IMR-90 (cell line): ENCODE measurements at regions not wholly inside any gene's neighbourhood (a gene's known extent, or its start where the extent isn't known, plus 50 kb on each side); places are given as distances from the start of the nearest gene placed in this dataset.

Experiments used
- ATAC-seq: fragments of 200-7000 bp; cut with Tn5 transposase; 2 replicates; pipeline ENCODE4 v1.9.1; 2020; ENCODE audit warnings: low read depth, mild to moderate bottlenecking, moderate library complexity
- BruUV-seq: library from RNA; stranded (reverse); fragments of 400-500 nt; replicated peaks from 2 replicates; lab custom pipeline; 2021; lab: Mats Ljungman, UMichigan
- CTCF ChIA-PET: fragments of 300-600 bp; formaldehyde crosslinking; extraction: SDS; loops from one replicate; lab custom pipeline; 2021; ENCODE audit warnings: antibody characterized with exemption; lab: Yijun Ruan, JAX
- POLR2A ChIA-PET: fragments of 300-600 bp; sonication (Branson Sonifier 250); formaldehyde crosslinking; loops from one replicate; lab custom pipeline; 2022; ENCODE audit warnings: antibody characterized with exemption; ENCODE audit not compliant: unreplicated experiment; lab: Charles Lee
- DNase-seq: peaks from one replicate; pipeline ENCODE4 v3.0.0; 2013
- H2AFZ ChIP-seq: replicated peaks from 2 replicates; pipeline ENCODE3; 2013; ENCODE audit warnings: low read length, mild to moderate bottlenecking; ENCODE audit not compliant: poor library complexity
- H2AK5ac ChIP-seq: 2 replicates; pipeline ENCODE4 v1.6.1; 2013; ENCODE audit warnings: low read depth, low read length, inconsistent platforms
- H2AK9ac ChIP-seq: replicated peaks from 2 replicates; pipeline ENCODE3; 2013; ENCODE audit warnings: mild to moderate bottlenecking, low read depth, low read length, moderate library complexity; ENCODE audit not compliant: poor library complexity
- H2BK120ac ChIP-seq: 2 replicates; pipeline ENCODE4 v1.6.1; 2013; ENCODE audit warnings: low read depth, low read length, inconsistent platforms
- H2BK15ac ChIP-seq: 3 replicates; pipeline ENCODE4 v1.6.1; 2013; ENCODE audit warnings: low read depth, low read length, inconsistent platforms
- H2BK20ac ChIP-seq: 2 replicates; pipeline ENCODE4 v1.6.1; 2013; ENCODE audit warnings: low read depth, mild to moderate bottlenecking, inconsistent platforms, low read length, moderate library complexity
- H2BK5ac ChIP-seq: 2 replicates; pipeline ENCODE4 v1.6.1; 2013; ENCODE audit warnings: mild to moderate bottlenecking, low read depth, low read length, inconsistent platforms; ENCODE audit not compliant: poor library complexity, severe bottlenecking
- H3K14ac ChIP-seq: replicated peaks from 2 replicates; pipeline ENCODE4 v1.6.1; 2013; ENCODE audit warnings: low read depth, low read length, inconsistent platforms
- H3K18ac ChIP-seq: 2 replicates; pipeline ENCODE4 v1.6.1; 2013; ENCODE audit warnings: low read depth, low read length, control low read depth
- H3K23ac ChIP-seq: 2 replicates; pipeline ENCODE4 v1.6.1; 2013; ENCODE audit warnings: low read depth, low read length, inconsistent platforms
- H3K27ac ChIP-seq: 2 replicates; pipeline ENCODE4 v1.5.1; 2013; ENCODE audit warnings: mild to moderate bottlenecking, control low read depth, low read length; ENCODE audit not compliant: insufficient read depth
- H3K27me3 ChIP-seq: 2 replicates; pipeline ENCODE4 v1.6.1; 2013; ENCODE audit warnings: low read length; ENCODE audit not compliant: control insufficient read depth, insufficient read depth
- H3K36me3 ChIP-seq: 2 replicates; pipeline ENCODE4 v1.6.1; 2013; ENCODE audit warnings: low read length, mixed read lengths; ENCODE audit not compliant: control insufficient read depth, insufficient read depth
- H3K4ac ChIP-seq: 2 replicates; pipeline ENCODE4 v1.6.1; 2013; ENCODE audit warnings: low read depth, low read length, inconsistent platforms
- H3K4me1 ChIP-seq: 2 replicates; pipeline ENCODE4 v1.6.1; 2013; ENCODE audit warnings: low read length, mixed read lengths; ENCODE audit not compliant: control insufficient read depth, insufficient read depth
- H3K4me2 ChIP-seq: 2 replicates; pipeline ENCODE4 v1.6.1; 2013; ENCODE audit warnings: low read depth, mild to moderate bottlenecking, control low read depth, low read length, moderate library complexity
- H3K4me3 ChIP-seq: 2 replicates; pipeline ENCODE4 v1.5.1; 2013; ENCODE audit warnings: low read depth, mild to moderate bottlenecking, control low read depth, low read length, moderate library complexity; ENCODE audit not compliant: insufficient read depth
- H3K56ac ChIP-seq: 2 replicates; pipeline ENCODE4 v1.6.1; 2013; ENCODE audit warnings: low read length, inconsistent platforms; ENCODE audit not compliant: insufficient read depth; ENCODE audit errors: extremely low read depth
- H3K79me1 ChIP-seq, 2 experiments: 2 replicates each; pipeline ENCODE4 v1.6.1; 2013; ENCODE audit warnings: low read length in 2 of 2, inconsistent platforms in 1 of 2, low read depth in 1 of 2
- H3K9ac ChIP-seq: 2 replicates; pipeline ENCODE4 v1.6.1; 2013; ENCODE audit warnings: low read depth, low read length, control low read depth
- H3K9me1 ChIP-seq: 2 replicates; pipeline ENCODE4 v1.6.1; 2013; ENCODE audit warnings: low read length, inconsistent platforms; ENCODE audit not compliant: insufficient read depth
- H3K9me3 ChIP-seq: 2 replicates; pipeline ENCODE4 v1.6.1; 2013; ENCODE audit warnings: low read length; ENCODE audit not compliant: control insufficient read depth, insufficient read depth
- H4K20me1 ChIP-seq: 2 replicates; pipeline ENCODE4 v1.6.1; 2013; ENCODE audit warnings: low read length, inconsistent platforms; ENCODE audit not compliant: insufficient read depth
- H4K5ac ChIP-seq: 2 replicates; pipeline ENCODE4 v1.6.1; 2013; ENCODE audit warnings: mild to moderate bottlenecking, low read depth, low read length, control low read depth
- H4K8ac ChIP-seq, 2 experiments: 2 replicates each; pipeline ENCODE4 v1.6.1; 2013; ENCODE audit warnings: low read depth in 2 of 2, low read length in 2 of 2, control low read depth in 1 of 2, inconsistent platforms in 1 of 2
- H4K91ac ChIP-seq: 2 replicates; pipeline ENCODE4 v1.6.1; 2013; ENCODE audit warnings: low read depth, low read length, inconsistent platforms; ENCODE audit not compliant: insufficient read depth
- CHD1 ChIP-seq: IDR thresholded peaks from 2 replicates; pipeline ENCODE4 v1.6.1; 2012; ENCODE audit warnings: low read depth, low read length, improper control_type of control experiment
- CTCF ChIP-seq: conservative IDR thresholded peaks from 2 replicates; pipeline ENCODE4 v1.5.1; 2012; ENCODE audit warnings: mild to moderate bottlenecking, low read depth, low read length, improper control_type of control experiment
- ELK1 ChIP-seq: fragments of 150-350 bp; IDR thresholded peaks from 2 replicates; pipeline ENCODE4 v1.6.1; 2016; ENCODE audit warnings: low read depth, mild to moderate bottlenecking, low read length, moderate library complexity, borderline replicate concordance
- FOS ChIP-seq: fragments of 150-350 bp; IDR thresholded peaks from 2 replicates; pipeline ENCODE4 v1.6.1; 2016; ENCODE audit warnings: low read depth, low read length
- MAZ ChIP-seq: IDR thresholded peaks from 2 replicates; pipeline ENCODE4 v1.6.1; 2012; ENCODE audit warnings: low read depth, mild to moderate bottlenecking, low read length, improper control_type of control experiment, moderate library complexity, borderline replicate concordance
- MXI1 ChIP-seq: IDR thresholded peaks from 2 replicates; pipeline ENCODE4 v1.6.1; 2012; ENCODE audit warnings: low read depth, mild to moderate bottlenecking, low read length, moderate library complexity, borderline replicate concordance
- NFE2L2 ChIP-seq: fragments of 150-350 bp; IDR thresholded peaks from 2 replicates; pipeline ENCODE4 v1.6.1; 2016; ENCODE audit warnings: low read depth, mild to moderate bottlenecking, low read length
- RFX5 ChIP-seq: IDR thresholded peaks from 2 replicates; pipeline ENCODE4 v1.8.0; 2012; ENCODE audit warnings: low read depth, mild to moderate bottlenecking, low read length, moderate library complexity
- SMC3 ChIP-seq: fragments of 150-350 bp; IDR thresholded peaks from 2 replicates; pipeline ENCODE4 v1.6.1; 2016; ENCODE audit warnings: low read depth, mild to moderate bottlenecking, antibody characterized with exemption, low read length, moderate library complexity
- USF2 ChIP-seq: fragments of 150-350 bp; IDR thresholded peaks from 2 replicates; pipeline ENCODE4 v1.6.1; 2017; ENCODE audit warnings: mild to moderate bottlenecking, antibody characterized with exemption, low read length, low read depth
- WGBS, 2 experiments: methylation state at CpG; one replicate each; pipeline versions ENCODE4 v1.1.5 to v1.1.7; 2013; ENCODE audit warnings: missing lambda C conversion rate in 2 of 2; ENCODE audit not compliant: insufficient read length in 1 of 2; ENCODE audit errors: extremely low coverage in 2 of 2; 5-methylcytosine and 5-hydroxymethylcytosine counted together
- dilution Hi-C: fragments of 300-500 bp; cut with HindIII; formaldehyde crosslinking; loops from one replicate; pipeline ENCODE4 v1.14.3; 2018; ENCODE audit warnings: low sequenced_read_pairs; ENCODE audit not compliant: unreplicated experiment
- in situ Hi-C: fragments of 300-500 bp; cut with MboI; formaldehyde crosslinking; loops from 3 replicates; pipeline ENCODE4 v1.14.3; 2019; ENCODE audit warnings: low sequenced_read_pairs, inconsistent platforms, mixed read lengths
- intact Hi-C: fragments of 100-400 bp; cut with micrococcal nuclease; formaldehyde crosslinking; loops from 2 replicates; pipeline ENCODE4 v1.10.0; 2022

- no peak overlapping the region for H2BK120ac ChIP-seq
- no peaks in the 10 kb centered on the region for H3K9me1 ChIP-seq
- H2AFZ ChIP-seq = no peak overlapping the region
- H3K36me3 ChIP-seq = no peaks in the 10 kb centered on the region
- dilution Hi-C loops (no loop called here), in situ Hi-C loops (no loop called here), intact Hi-C loops (no loop called here)
- ChIA-PET CTCF (no interaction called here), POLR2A (no interaction called here)
- no peak overlapping the region for H3K4ac ChIP-seq
- no peak overlapping the region for H2AK9ac ChIP-seq
- DNase-seq = no peak
- H3K23ac ChIP-seq = no peak overlapping the region
- no peak overlapping the region for H3K56ac ChIP-seq
- H3K9me3 ChIP-seq = no peaks in the 10 kb centered on the region
- no peak overlapping the region for H3K4me3 ChIP-seq
- H4K20me1 ChIP-seq = no peaks in the 10 kb centered on the region
- TF ChIP-seq CHD1 (no peak), SMC3 (no peak), ELK1 (no peak), USF2 (no peak), NFE2L2 (no peak), FOS (no peak), RFX5 (no peak), MXI1 (no peak), MAZ (no peak), CTCF (no peak)
- no peaks in the 10 kb centered on the region for H3K4me1 ChIP-seq
- no peak for ATAC-seq
- H2BK5ac ChIP-seq = no peak overlapping the region
- H3K79me1 ChIP-seq = no peaks in the 10 kb centered on the region
- no peak overlapping the region for H3K18ac ChIP-seq
- H2BK15ac ChIP-seq = no peak overlapping the region
- no peak overlapping the region for H3K4me2 ChIP-seq
- no peaks in the 10 kb centered on the region; the same call in 1 of the 2 replicates for H3K27me3 ChIP-seq
- H4K91ac ChIP-seq = no peak overlapping the region
- no peak overlapping the region for H3K27ac ChIP-seq
- no peak overlapping the region for H3K9ac ChIP-seq
- H2BK20ac ChIP-seq = no peak overlapping the region
- WGBS, 2 experiments = no CpG with 5 or more reads among the region's 3 CpGs
- no peak overlapping the region for H4K5ac ChIP-seq
- no peak overlapping the region for H4K8ac ChIP-seq
- no peak overlapping the region for H2AK5ac ChIP-seq
- BruUV-seq = no TSS peak
- H3K14ac ChIP-seq = no peak overlapping the region
Measured at GRCh38 chr3:61438253-61439121, 122.9 kb upstream of the PTPRG start.
